Fibroblast of pulmonary artery (primary cell): ENCODE measurements at regions not wholly inside any gene's neighbourhood (a gene's known extent, or its start where the extent isn't known, plus 50 kb on each side); places are given as distances from the start of the nearest gene placed in this dataset.
"Not testable (repeated sequence)": the region's sequence is repeated elsewhere in the genome, so short reads cannot be mapped to it uniquely, and the experiment has no call there.

Experiments used
- DNase-seq: peaks from one replicate; pipeline ENCODE4 v3.0.0-alpha.2; 2010; ENCODE audit warnings: low read depth
- H3K4me3 ChIP-seq: replicated peaks from 2 replicates; pipeline ENCODE4 v1.5.1; 2011; ENCODE audit warnings: low read depth, mild to moderate bottlenecking, control low read depth, low read length, moderate library complexity
- TF ChIP-seq, protein P1 (sequence below): IDR thresholded peaks from 2 replicates; pipeline ENCODE4 v1.5.1; 2011; ENCODE audit warnings: mild to moderate bottlenecking, control low read depth, low read length, inconsistent platforms; ENCODE audit errors: missing control alignments

DNA sequence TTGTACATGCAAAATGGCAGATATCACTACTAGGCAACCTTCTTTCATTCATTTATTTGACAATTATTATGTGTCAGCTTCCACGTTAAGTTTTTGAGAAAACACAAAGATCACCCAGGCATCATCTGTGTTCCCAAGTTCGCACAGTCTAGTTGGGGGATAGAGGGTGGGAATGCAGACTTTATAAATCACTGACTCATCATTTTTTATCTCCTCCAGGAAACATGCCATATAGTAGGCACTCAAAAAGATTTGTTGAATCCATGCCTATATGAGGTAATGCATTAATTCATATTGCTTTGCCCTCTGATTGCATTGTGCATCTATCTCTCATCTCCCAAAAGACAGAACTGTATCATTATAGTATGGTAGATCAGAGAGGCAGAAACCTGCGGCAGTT is 196.8 kb upstream of the TOX3 start:
- TF ChIP-seq, protein P1, sequence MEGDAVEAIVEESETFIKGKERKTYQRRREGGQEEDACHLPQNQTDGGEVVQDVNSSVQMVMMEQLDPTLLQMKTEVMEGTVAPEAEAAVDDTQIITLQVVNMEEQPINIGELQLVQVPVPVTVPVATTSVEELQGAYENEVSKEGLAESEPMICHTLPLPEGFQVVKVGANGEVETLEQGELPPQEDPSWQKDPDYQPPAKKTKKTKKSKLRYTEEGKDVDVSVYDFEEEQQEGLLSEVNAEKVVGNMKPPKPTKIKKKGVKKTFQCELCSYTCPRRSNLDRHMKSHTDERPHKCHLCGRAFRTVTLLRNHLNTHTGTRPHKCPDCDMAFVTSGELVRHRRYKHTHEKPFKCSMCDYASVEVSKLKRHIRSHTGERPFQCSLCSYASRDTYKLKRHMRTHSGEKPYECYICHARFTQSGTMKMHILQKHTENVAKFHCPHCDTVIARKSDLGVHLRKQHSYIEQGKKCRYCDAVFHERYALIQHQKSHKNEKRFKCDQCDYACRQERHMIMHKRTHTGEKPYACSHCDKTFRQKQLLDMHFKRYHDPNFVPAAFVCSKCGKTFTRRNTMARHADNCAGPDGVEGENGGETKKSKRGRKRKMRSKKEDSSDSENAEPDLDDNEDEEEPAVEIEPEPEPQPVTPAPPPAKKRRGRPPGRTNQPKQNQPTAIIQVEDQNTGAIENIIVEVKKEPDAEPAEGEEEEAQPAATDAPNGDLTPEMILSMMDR: no peak

DNA sequence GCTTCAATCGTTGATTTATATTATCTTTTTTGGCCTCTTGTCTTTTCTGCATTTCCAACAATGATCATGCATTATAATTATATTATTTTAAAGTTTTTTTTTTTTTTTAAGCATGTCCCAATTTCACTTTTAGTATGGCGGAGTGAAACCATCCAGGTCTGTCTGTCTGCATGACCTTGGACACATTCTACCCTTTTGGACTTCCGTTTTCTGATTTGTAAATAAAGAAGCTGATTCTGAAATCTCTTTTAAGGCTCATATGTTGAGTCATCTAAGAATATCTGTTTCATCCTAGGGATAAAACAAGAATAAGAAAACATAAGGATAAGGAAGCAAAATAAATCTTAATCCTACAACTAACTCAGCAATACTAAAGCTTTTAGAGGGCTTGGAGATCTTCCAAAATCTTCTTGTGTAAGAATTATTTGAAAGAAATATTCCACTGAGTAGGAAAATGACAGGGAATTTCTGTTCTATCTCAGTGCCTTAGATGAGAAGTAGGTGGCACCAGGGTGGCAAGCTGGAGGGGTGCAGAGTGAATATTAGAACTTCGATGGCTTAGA is 195.7 kb upstream of the TOX3 start:
- TF ChIP-seq, protein P1: no peak
- H3K4me3 ChIP-seq: no peak overlapping the region
- DNase-seq: no peak

More for the DNA sequence above, 196.8 kb upstream of the TOX3 start:
- DNase-seq: no peak
- no peak overlapping the region for H3K4me3 ChIP-seq

DNA sequence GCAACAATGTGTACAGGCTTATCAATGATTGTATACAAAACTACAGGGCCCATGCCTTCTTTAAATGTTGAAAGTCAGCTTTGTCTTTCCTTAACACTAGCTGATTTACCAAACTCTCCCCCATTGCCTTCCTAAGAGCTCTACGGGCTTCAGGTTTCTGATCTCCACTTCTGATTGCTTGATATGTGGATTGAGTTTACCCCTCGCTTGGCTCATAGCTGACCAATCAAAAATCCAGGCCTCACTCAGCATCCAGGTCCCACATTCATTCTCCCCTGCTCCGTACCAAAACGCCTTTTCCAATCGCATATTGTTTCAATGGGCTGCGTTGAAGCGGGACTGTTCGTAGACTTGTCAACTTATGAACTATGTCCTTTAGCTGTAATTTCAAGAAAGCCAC is 195.1 kb upstream of the TOX3 start:
- no peak overlapping the region for H3K4me3 ChIP-seq
- TF ChIP-seq, protein P1: no peak
- DNase-seq: no peak

DNA sequence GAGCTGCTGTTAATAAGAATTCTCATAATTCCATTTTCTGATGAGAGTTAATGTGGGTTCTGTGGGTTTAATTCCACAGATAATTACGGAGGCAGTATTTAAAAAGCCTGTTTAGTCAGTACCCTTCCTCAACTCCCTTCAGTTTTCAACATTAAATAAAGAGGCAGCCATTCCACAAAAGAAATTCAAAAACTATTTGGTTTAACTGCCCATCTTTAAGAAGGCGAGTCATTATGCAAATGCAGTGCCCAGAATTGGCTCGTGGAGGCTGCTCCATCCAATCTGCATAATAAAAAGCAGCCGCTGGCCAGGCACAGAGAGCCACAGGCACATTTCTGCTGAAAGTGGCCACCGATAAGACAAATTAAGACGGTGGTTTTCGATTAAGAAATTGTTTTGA is 194.4 kb upstream of the TOX3 start:
- DNase-seq: no peak
- TF ChIP-seq, protein P1: no peak
- no peak overlapping the region for H3K4me3 ChIP-seq

DNA sequence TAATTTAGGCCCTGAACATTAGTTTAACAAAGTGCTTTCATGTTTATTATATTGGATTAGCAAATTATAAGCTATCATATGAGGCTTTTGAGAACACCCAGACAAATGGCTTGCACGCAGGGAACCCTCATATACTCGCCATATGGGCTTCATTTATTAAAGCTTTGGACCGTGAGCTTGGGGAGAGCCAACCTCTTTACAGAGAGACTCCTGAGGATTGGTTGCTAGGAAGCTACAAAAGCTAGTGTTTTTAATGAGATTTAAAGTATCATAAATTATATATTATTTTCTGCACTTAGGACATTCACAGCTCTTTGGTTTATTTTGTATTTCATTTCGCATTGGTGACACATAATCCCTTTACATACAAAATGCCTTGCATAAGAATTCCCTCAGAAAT is 193.8 kb upstream of the TOX3 start:
- no peak overlapping the region for H3K4me3 ChIP-seq

DNA sequence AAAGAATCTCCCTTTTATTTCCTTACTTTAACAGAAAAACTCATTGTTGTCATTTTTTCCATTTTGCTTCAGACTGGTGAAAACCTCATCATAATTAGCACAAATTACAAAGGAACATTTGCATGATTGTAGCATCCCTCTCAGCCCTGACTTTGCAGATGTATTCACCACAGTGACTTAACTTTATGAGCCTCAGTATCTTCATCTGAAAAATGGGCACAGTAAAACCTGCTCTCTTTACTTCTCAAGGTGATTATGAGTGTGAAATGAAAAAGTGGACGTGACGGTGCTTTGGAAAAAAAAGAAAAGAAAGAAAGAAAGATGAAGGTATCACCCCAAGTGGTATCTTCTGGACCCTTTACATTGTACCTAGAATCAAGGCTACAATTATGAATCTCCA is 193.4 kb upstream of the TOX3 start:
- H3K4me3 ChIP-seq: no peak overlapping the region
- TF ChIP-seq, protein P1: no peak

More for the DNA sequence above, 193.8 kb upstream of the TOX3 start:
- DNase-seq: no peak
- TF ChIP-seq, protein P1: no peak

DNA sequence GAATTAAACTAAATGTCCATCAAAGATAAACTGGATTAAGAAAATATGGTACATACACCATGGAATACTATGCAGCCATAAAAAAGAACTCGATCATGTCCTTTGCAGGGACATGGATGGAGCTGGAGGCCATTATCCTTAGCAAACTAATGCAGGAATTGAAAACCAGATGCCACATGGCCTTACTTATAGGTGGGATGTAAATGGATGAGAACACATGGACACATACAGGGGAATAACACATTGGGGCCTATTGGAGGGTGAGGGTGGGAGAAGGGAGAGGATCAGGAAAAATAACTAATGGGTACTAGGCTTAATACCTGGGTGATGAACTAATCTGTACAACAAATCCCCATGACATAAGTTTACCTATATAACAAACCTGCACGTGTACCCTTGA is 192.0 kb upstream of the TOX3 start:
- DNase-seq: not testable (repeated sequence)

More for the DNA sequence above, 193.4 kb upstream of the TOX3 start:
- DNase-seq: no peak

More for the DNA sequence above, 192.0 kb upstream of the TOX3 start:
- H3K4me3 ChIP-seq: not testable (repeated sequence)
